Stomach (tissue), 8 donors: ENCODE measurements at regions not wholly inside any gene's neighbourhood (a gene's known extent, or its start where the extent isn't known, plus 50 kb on each side); places are given as distances from the start of the nearest gene placed in this dataset.

Experiments
- DNase-seq, 2 donors: peaks; one replicate each; pipeline versions ENCODE4 v3.0.0 to v3.0.0-alpha.2; 2013 to 2019
- H3K27ac ChIP-seq, 5 donors: fragments of 200-600 bp in 4 of 5; sonication (generic) in 4 of 5; one replicate each; pipeline ENCODE4 v1.5.1; 2013 to 2019; ENCODE audit warnings: mild to moderate bottlenecking in 1 of 5, moderate library complexity in 1 of 5
- H3K27me3 ChIP-seq, 3 donors: fragments of 200-600 bp; sonication (generic); one replicate each; pipeline ENCODE4 v1.5.1; 2017 to 2019; ENCODE audit warnings: mixed run types in 1 of 3
- H3K36me3 ChIP-seq, 4 donors: fragments of 200-600 bp; sonication (generic); 1 replicate in 3 of 4; 2 replicates in 1 of 4; pipeline ENCODE4 v1.5.1; 2016 to 2019
- H3K4me1 ChIP-seq, 4 donors: fragments of 200-600 bp; sonication (generic); one replicate each; pipeline ENCODE4 v1.5.1; 2016 to 2019
- H3K4me3 ChIP-seq, 4 donors: fragments of 200-600 bp; sonication (generic) in 3 of 4; one replicate each; pipeline ENCODE4 v1.5.1; 2016 to 2019; ENCODE audit warnings: mild to moderate bottlenecking in 1 of 4
- H3K9me3 ChIP-seq, 4 donors: fragments of 200-600 bp; sonication (generic); one replicate each; pipeline ENCODE4 v1.5.1; 2016 to 2019
- EP300 ChIP-seq: sonication (generic); formaldehyde crosslinking; IDR thresholded peaks from one replicate; pipeline ENCODE4 v1.6.1; 2017; ENCODE audit warnings: antibody characterized with exemption
- POLR2A ChIP-seq, 4 donors: fragments of 450-650 bp; IDR thresholded peaks; one replicate each; pipeline ENCODE4 v1.6.1; 2016; ENCODE audit warnings: antibody characterized with exemption in 4 of 4, control low read depth in 2 of 4, mild to moderate bottlenecking in 1 of 4, moderate library complexity in 1 of 4
- POLR2AphosphoS5 ChIP-seq, 3 donors: sonication (generic); formaldehyde crosslinking; IDR thresholded peaks; one replicate each; pipeline ENCODE4 v1.6.1; 2016; ENCODE audit warnings: antibody characterized with exemption in 3 of 3
- WGBS, 5 donors: extraction: QIAGEN DNeasy Blood & Tissue Kit in 3 of 5; methylation state at CpG; one replicate each; pipeline versions ENCODE4 v1.1.5 to v1.1.7; 2013 to 2018; 5-methylcytosine and 5-hydroxymethylcytosine counted together
- intact Hi-C: fragments of 100-400 bp; cut with DNase I; formaldehyde crosslinking; loops from one replicate; pipeline ENCODE4 v1.15.1; 2023; ENCODE audit warnings: low total_unique reads
- TF ChIP-seq, protein P1 (sequence below), 7 experiments: fragments of 450-650 bp in 4 of 7; fragments of 200-600 bp in 3 of 7; sonication (generic) in 3 of 7; IDR thresholded peaks; one replicate each; pipeline ENCODE4 v1.5.1; 2016 to 2019; ENCODE audit warnings: antibody characterized with exemption in 7 of 7, control low read depth in 2 of 7, mild to moderate bottlenecking in 1 of 7
- donor health status: healthy with polysubstance abuse.
- donor health status: Bipolar disorder and iron deficiency.
- donor health status: healthy.

DNA sequence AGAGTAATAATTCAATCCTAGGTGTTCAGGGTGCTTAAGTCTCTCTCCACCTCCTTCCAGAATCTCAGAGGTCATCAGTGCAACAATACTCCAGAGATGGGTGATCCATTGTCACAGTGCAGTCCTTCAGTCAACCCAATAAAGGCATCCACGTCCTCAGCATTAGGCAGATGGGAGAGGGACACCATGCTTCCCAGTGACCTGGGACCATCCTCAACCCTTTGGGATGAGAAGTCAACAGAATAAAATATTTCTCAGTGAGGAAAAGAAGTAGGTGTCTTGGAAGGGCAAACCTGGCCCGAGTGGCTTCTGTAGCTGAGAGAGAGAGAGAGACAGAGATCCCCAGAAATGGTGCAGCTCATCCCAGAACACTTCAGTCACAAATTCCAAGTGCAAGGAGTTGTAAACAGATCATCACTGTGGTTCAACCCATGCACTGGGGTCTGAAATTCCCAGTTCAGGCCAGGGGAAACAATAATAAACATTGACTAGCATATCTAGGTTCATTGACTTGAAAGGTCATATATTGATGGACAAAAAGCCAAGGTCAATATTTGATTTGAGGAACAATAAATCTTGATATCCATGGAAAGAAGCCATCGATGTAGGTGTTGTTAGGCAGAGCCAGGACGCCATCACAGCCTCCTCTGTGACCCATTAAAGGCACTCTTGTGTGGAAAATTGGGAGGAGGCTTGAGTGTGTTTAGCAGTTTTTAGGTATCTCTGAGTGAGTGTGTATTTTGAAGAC is 256.0 kb upstream of the ZMIZ1 start:
- Histone ChIP-seq H3K27me3 (no peaks in the 10 kb centered on the region), H3K36me3 (no peaks in the 10 kb centered on the region), H3K27ac (no peak overlapping the region), H3K4me1 (peaks cover 0 to 14% (median 5%) of the 10 kb centered on the region in 4 donors), H3K9me3 (no peaks in the 10 kb centered on the region), H3K4me3 (no peak overlapping the region)
- WGBS, 5 donors = 57 to 78% (median 64%) methylated on average over 4 of the region's 4 CpGs
- intact Hi-C loops = no loop called here
- DNase-seq = no peak
- TF ChIP-seq EP300 = no peak
- no peak for TF ChIP-seq POLR2AphosphoS5 (IDR thresholded peaks at IDR 0.05)
- no peak for TF ChIP-seq POLR2A (IDR thresholded peaks at IDR 0.05)
- TF ChIP-seq, protein P1, sequence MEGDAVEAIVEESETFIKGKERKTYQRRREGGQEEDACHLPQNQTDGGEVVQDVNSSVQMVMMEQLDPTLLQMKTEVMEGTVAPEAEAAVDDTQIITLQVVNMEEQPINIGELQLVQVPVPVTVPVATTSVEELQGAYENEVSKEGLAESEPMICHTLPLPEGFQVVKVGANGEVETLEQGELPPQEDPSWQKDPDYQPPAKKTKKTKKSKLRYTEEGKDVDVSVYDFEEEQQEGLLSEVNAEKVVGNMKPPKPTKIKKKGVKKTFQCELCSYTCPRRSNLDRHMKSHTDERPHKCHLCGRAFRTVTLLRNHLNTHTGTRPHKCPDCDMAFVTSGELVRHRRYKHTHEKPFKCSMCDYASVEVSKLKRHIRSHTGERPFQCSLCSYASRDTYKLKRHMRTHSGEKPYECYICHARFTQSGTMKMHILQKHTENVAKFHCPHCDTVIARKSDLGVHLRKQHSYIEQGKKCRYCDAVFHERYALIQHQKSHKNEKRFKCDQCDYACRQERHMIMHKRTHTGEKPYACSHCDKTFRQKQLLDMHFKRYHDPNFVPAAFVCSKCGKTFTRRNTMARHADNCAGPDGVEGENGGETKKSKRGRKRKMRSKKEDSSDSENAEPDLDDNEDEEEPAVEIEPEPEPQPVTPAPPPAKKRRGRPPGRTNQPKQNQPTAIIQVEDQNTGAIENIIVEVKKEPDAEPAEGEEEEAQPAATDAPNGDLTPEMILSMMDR (IDR thresholded peaks at IDR 0.05) = no peak

DNA sequence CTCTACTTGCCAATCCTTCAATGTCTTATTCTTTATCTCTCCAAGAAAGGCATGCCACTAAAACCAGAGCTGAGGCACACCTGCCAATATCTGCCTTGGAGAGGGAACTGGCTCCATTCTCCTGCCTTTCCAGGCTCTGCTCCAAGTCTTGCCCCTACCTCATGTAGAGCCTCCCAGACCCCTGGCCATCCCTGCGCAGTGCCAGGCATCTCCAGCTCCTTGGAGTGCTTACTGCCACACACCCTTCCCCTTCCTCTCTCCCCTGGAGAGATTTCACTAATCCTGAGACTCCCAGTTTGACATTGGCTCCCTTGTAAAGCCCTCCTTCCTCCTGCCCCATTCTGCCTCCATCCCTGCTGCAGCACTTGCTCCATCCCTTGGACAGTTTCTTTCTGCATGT is 255.2 kb upstream of the ZMIZ1 start:
- no peak for DNase-seq
- Histone ChIP-seq H3K4me1 (peaks cover 0 to 14% (median 7%) of the 10 kb centered on the region in 4 donors), H3K36me3 (no peaks in the 10 kb centered on the region), H3K27ac (no peak overlapping the region), H3K4me3 (no peak overlapping the region), H3K9me3 (no peaks in the 10 kb centered on the region), H3K27me3 (no peaks in the 10 kb centered on the region)
- TF ChIP-seq POLR2AphosphoS5 (IDR thresholded peaks at IDR 0.05) = no peak
- 85 to 100% (median 91%) methylated on average over 1 of the region's 1 CpG for WGBS, 5 donors
- intact Hi-C loops = no loop called here

DNA sequence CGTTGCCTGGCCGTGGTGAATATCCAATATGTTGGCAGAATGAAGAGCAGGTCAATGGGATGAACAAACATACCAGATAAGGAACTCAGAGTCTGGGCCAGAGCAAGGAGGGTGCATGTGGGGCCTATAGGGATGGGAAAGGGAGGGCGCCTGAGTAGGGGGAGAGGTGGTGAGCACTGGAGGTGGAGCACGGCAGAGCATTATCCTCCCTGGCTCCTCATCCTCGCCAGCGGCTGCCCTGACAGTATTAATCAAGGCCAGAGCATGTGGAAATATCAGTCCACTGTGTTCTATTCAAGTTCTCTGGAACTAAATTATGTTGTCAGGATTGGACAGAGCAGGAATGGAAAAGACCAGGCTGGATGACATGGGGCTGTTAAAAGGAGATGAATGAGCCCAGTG is 254.8 kb upstream of the ZMIZ1 start:
- intact Hi-C loops = no loop called here
- Histone ChIP-seq H3K4me1 (peaks cover 0 to 14% (median 7%) of the 10 kb centered on the region in 4 donors), H3K9me3 (no peaks in the 10 kb centered on the region), H3K27ac (no peak overlapping the region), H3K27me3 (no peaks in the 10 kb centered on the region), H3K4me3 (no peak overlapping the region), H3K36me3 (no peaks in the 10 kb centered on the region)
- 61 to 72% (median 66%) methylated on average over 6 of the region's 6 CpGs for WGBS, 5 donors
- DNase-seq = no peak
- TF ChIP-seq, protein P1 (IDR thresholded peaks at IDR 0.05) = no peak
- TF ChIP-seq POLR2A (IDR thresholded peaks at IDR 0.05) = no peak
- no peak for TF ChIP-seq EP300
- no peak for TF ChIP-seq POLR2AphosphoS5 (IDR thresholded peaks at IDR 0.05)

DNA sequence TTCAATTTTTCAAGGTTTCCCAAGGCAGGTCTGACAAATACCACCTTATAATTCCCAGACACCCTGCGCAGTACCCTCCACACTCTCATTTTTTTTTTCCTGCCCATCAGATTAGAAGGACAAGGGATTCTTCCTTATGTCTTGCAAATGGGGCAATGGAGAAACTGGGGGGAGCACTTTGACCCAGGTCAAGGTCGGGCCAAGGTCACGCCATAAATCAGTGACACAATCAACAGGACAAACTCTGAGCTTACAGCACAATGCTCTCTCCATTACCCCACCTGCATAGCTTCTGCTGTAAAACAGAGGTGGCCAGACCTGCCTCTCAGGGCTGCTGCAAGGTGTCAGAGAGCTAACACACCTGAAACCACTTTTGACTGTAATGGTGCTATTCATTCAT is 254.4 kb upstream of the ZMIZ1 start:
- Histone ChIP-seq H3K9me3 (no peaks in the 10 kb centered on the region), H3K4me3 (no peak overlapping the region), H3K27ac (no peak overlapping the region), H3K36me3 (no peaks in the 10 kb centered on the region), H3K27me3 (no peaks in the 10 kb centered on the region), H3K4me1 (peaks cover 0 to 14% (median 7%) of the 10 kb centered on the region in 4 donors)
- TF ChIP-seq, protein P1 (IDR thresholded peaks at IDR 0.05) = no peak
- TF ChIP-seq POLR2A (IDR thresholded peaks at IDR 0.05) = no peak
- no peak for TF ChIP-seq EP300
- no peak for TF ChIP-seq POLR2AphosphoS5 (IDR thresholded peaks at IDR 0.05)
- WGBS, 5 donors = 77 to 87% (median 81%) methylated on average over 3 of the region's 3 CpGs
- DNase-seq = no peak
- intact Hi-C loops = no loop called here

DNA sequence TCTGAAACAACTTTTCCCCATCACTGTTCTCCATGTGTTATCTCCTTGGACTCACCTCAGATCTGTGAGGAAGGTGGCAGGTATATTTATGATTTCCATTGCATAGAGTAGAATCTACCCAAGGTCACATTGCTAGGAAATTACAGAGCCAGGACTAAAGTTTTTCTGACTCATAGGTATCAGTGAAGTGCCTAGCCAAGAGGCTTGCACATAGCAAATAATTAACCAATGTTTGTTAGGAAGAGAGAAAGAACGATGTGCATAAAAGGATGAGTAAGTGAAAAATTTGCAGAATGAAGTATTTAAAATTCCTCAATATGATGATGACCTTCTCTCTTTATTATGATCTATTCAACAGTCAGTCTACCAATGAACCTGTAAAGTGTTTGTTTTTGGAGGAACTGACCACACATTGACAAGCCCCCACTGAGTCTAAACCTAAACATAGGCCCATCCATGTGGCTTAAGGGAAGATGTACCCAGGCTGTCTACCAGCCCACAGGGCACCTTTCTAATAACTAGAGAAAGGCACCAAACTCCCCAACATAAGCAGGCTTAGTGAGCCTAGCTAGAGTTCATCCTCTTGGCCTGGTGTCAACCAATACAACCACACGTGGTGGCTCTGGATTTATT is 252.9 kb upstream of the ZMIZ1 start:
- 49 to 73% (median 59%) methylated on average over 2 of the region's 2 CpGs for WGBS, 5 donors
- H3K4me3 ChIP-seq = no peak overlapping the region
- TF ChIP-seq EP300 (no peak), POLR2A (IDR thresholded peaks at IDR 0.05) (no peak), POLR2AphosphoS5 (IDR thresholded peaks at IDR 0.05) (no peak)
- TF ChIP-seq, protein P1 (IDR thresholded peaks at IDR 0.05) = no peak

More for the DNA sequence above, 252.9 kb upstream of the ZMIZ1 start:
- no peaks in the 10 kb centered on the region for H3K36me3 ChIP-seq
- peaks cover 0 to 14% (median 7%) of the 10 kb centered on the region in 4 donors for H3K4me1 ChIP-seq
- intact Hi-C loops = no loop called here
- no peaks in the 10 kb centered on the region for H3K27me3 ChIP-seq
- no peak for DNase-seq
- H3K27ac ChIP-seq = no peak overlapping the region
- no peaks in the 10 kb centered on the region for H3K9me3 ChIP-seq
